Mesenchymal stem cell (in vitro differentiated cells and primary cell): ENCODE measurements at regions not wholly inside any gene's neighbourhood (a gene's known extent, or its start where the extent isn't known, plus 50 kb on each side); places are given as distances from the start of the nearest gene placed in this dataset.

Experiments
- DNase-seq: peaks from one replicate; pipeline ENCODE4 v3.0.0-alpha.2; 2013
- H2AFZ ChIP-seq: one replicate; pipeline ENCODE4 v1.6.1; 2013; ENCODE audit warnings: low read depth, mild to moderate bottlenecking, control low read depth, inconsistent platforms, low read length, moderate library complexity
- H2AK5ac ChIP-seq: 2 replicates; pipeline ENCODE4 v1.6.1; 2013; ENCODE audit warnings: low read length, moderate library complexity, mild to moderate bottlenecking, inconsistent platforms; ENCODE audit not compliant: severe bottlenecking
- H2BK120ac ChIP-seq: one replicate; pipeline ENCODE4 v1.6.1; 2013; ENCODE audit warnings: low read depth, mild to moderate bottlenecking, inconsistent platforms, low read length, moderate library complexity
- H2BK12ac ChIP-seq, 2 experiments: one replicate each; pipeline ENCODE4 v1.6.1; 2013; ENCODE audit warnings: inconsistent platforms in 2 of 2, low read length in 2 of 2, mild to moderate bottlenecking in 2 of 2, moderate library complexity in 2 of 2, control low read depth in 1 of 2
- H2BK15ac ChIP-seq: one replicate; pipeline ENCODE4 v1.6.1; 2013; ENCODE audit warnings: mild to moderate bottlenecking, low read depth, inconsistent platforms; ENCODE audit not compliant: poor library complexity, severe bottlenecking
- H2BK5ac ChIP-seq: 2 replicates; pipeline ENCODE4 v1.6.1; 2013; ENCODE audit warnings: low read depth, mild to moderate bottlenecking, low read length, control low read depth, inconsistent platforms; ENCODE audit not compliant: poor library complexity, severe bottlenecking
- H3K14ac ChIP-seq, 2 experiments: one replicate each; pipeline ENCODE4 v1.6.1; 2013; ENCODE audit warnings: inconsistent platforms in 2 of 2, low read length in 2 of 2, control low read depth in 1 of 2, mild to moderate bottlenecking in 1 of 2, moderate library complexity in 1 of 2
- H3K18ac ChIP-seq, 2 experiments: one replicate each; pipeline ENCODE4 v1.6.1; 2013; ENCODE audit warnings: inconsistent platforms in 2 of 2, low read length in 2 of 2, control low read depth in 1 of 2, low read depth in 1 of 2, mild to moderate bottlenecking in 1 of 2
- H3K23ac ChIP-seq, 2 experiments: one replicate each; pipeline ENCODE4 v1.6.1; 2013; ENCODE audit warnings: inconsistent platforms in 2 of 2, low read length in 2 of 2, mild to moderate bottlenecking in 2 of 2, moderate library complexity in 2 of 2, control low read depth in 1 of 2
- H3K27ac ChIP-seq: 2 replicates; pipeline ENCODE4 v1.5.1; 2013; ENCODE audit warnings: mild to moderate bottlenecking, moderate library complexity, low read length, control low read depth, inconsistent platforms; ENCODE audit not compliant: poor library complexity, severe bottlenecking
- H3K27me3 ChIP-seq, 2 experiments: 2 replicates each; pipeline versions ENCODE4 v1.6.1 to v1.7.0; 2013; ENCODE audit warnings: low read length in 2 of 2, mild to moderate bottlenecking in 2 of 2, moderate library complexity in 2 of 2, control low read depth in 1 of 2, inconsistent platforms in 1 of 2; ENCODE audit not compliant: control insufficient read depth in 1 of 2, insufficient read depth in 1 of 2
- H3K36me3 ChIP-seq, 2 experiments: 2 replicates each; pipeline versions ENCODE4 v1.6.1 to v1.7.0; 2013; ENCODE audit warnings: low read length in 2 of 2, control low read depth in 1 of 2, inconsistent platforms in 1 of 2, low read depth in 1 of 2, mild to moderate bottlenecking in 1 of 2; ENCODE audit not compliant: insufficient read depth in 2 of 2, control insufficient read depth in 1 of 2
- H3K4ac ChIP-seq, 2 experiments: one replicate each; pipeline ENCODE4 v1.6.1; 2013; ENCODE audit warnings: inconsistent platforms in 2 of 2, low read length in 2 of 2, mild to moderate bottlenecking in 2 of 2, moderate library complexity in 2 of 2, control low read depth in 1 of 2, low read depth in 1 of 2
- H3K4me1 ChIP-seq: 2 replicates; pipeline ENCODE4 v1.6.1; 2013; ENCODE audit warnings: low read depth, low read length, control low read depth; ENCODE audit not compliant: control insufficient read depth, insufficient read depth
- H3K4me2 ChIP-seq: 2 replicates; pipeline ENCODE4 v1.6.1; 2013; ENCODE audit warnings: low read length, mild to moderate bottlenecking, inconsistent platforms; ENCODE audit not compliant: poor library complexity, severe bottlenecking
- H3K4me3 ChIP-seq, 2 experiments: 2 replicates each; pipeline versions ENCODE4 v1.5.1 to v1.7.0; 2013; ENCODE audit warnings: low read length in 2 of 2, mild to moderate bottlenecking in 2 of 2, control low read depth in 1 of 2, low read depth in 1 of 2; ENCODE audit not compliant: insufficient read depth in 1 of 2
- H3K79me1 ChIP-seq: replicated peaks from 2 replicates; pipeline ENCODE4 v1.6.1; 2013; ENCODE audit warnings: mild to moderate bottlenecking, control low read depth, low read length, inconsistent platforms; ENCODE audit not compliant: poor library complexity, severe bottlenecking
- H3K9ac ChIP-seq: 2 replicates; pipeline ENCODE4 v1.7.0; 2013; ENCODE audit warnings: mild to moderate bottlenecking, low read length, moderate library complexity
- H3K9me3 ChIP-seq: 2 replicates; pipeline ENCODE4 v1.7.0; 2013; ENCODE audit warnings: mild to moderate bottlenecking, low read length; ENCODE audit not compliant: control insufficient read depth
- H4K8ac ChIP-seq: one replicate; pipeline ENCODE4 v1.6.1; 2013; ENCODE audit warnings: inconsistent platforms, mild to moderate bottlenecking, low read length, moderate library complexity
- H4K91ac ChIP-seq: one replicate; pipeline ENCODE4 v1.6.1; 2013; ENCODE audit warnings: mild to moderate bottlenecking, low read length, inconsistent platforms
- WGBS: methylation state at CpG from one replicate; pipeline ENCODE4 v1.1.7; 2013; ENCODE audit warnings: mixed read lengths; 5-methylcytosine and 5-hydroxymethylcytosine counted together

DNA sequence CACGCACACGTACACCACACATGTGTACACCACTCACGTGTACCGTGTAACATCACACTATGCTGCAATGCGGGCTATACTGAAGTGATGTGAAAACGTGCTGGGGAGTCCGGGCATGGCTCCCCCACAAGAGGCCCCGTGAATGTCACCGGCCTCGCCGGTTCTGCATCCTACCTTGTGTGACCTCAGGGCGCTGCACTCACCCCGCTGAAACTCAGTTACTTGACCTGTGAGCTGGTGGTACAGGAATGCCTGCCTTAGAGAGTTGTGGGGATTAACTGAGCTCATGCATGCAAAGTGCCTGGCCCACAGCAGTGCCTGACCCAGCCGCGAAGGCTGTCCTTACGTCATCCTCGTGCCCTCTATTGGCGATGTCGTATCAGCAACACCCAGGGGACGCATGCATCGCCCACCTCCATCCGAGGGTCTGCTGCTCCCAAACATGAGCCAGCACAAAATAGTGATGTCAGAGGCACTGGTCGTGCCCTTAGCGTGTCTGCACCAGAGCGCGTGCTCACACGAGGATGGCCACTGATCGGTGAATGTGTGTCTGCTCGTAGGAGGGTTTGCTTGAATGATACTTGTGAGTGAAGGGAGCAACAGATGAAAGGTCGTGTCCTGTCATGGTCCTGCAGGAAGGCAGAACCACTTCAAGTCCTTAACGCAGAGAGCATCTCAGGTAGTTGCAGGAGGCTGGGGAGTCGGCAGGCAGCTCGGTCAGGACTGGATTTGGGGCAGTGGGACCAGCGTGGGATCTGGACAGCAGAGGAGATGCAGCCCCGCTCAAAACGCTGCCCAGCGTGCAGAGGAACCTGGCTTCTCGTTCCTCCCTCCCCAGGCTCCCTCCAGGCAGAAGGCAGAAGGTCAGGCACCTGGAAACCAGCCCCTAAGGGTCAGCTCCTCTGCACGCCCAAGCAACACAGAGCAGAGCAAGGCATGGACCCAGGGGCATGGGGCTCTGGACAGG is 126.2 kb upstream of the SPACA7 start:
- no peak overlapping the region for H3K23ac ChIP-seq
- no peak overlapping the region for H3K4me2 ChIP-seq
- WGBS = 84% methylated on average over 39 of the region's 39 CpGs
- H3K27ac ChIP-seq = no peak overlapping the region
- H3K79me1 ChIP-seq = no peaks in the 10 kb centered on the region
- no peak overlapping the region for H2BK5ac ChIP-seq
- H3K36me3 ChIP-seq = no peaks in the 10 kb centered on the region
- no peak overlapping the region for H3K14ac ChIP-seq
- H2AK5ac ChIP-seq = no peak overlapping the region
- no peaks in the 10 kb centered on the region for H3K27me3 ChIP-seq
- no peak overlapping the region for H4K8ac ChIP-seq
- no peak overlapping the region for H2BK120ac ChIP-seq
- no peak overlapping the region for H3K4me3 ChIP-seq
- H3K9ac ChIP-seq = no peak overlapping the region
- no peak overlapping the region for H2AFZ ChIP-seq
- H3K4me1 ChIP-seq = no peaks in the 10 kb centered on the region
- no peak overlapping the region for H3K18ac ChIP-seq
- no peak overlapping the region for H4K91ac ChIP-seq
- no peak overlapping the region for H3K4ac ChIP-seq
- no peaks in the 10 kb centered on the region for H3K9me3 ChIP-seq
- DNase-seq = no peak
- H2BK15ac ChIP-seq = no peak overlapping the region
- H2BK12ac ChIP-seq = no peak overlapping the region

DNA sequence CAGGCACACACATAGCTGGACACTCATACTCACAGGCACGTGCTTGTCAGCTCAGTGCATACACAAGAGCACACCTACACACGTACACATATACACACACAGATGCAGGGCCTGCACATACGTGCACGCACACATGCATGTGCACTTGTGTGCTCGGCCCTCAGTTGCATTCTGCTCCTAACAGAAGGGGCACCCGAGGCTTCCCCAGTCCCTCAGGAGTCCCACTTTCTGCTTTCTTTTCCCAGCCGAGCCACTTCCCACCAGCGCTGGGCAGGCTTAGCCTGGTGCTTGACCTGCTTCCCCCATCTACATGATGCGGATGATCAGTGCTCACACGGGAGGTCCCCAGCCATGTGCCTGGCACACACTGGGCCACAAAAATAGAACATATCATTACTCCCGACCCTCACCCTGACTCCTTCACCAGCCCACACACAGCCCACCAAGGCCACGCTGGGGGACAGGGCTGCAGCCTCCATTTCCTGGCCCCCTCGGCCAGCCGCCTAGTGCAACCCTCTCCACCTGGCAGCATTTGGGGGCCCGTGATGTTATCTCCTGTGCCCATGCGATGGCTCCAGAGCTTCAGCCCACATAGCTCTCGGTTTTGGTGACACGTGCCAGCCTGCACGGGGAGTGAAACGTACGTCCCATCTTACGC is 125.2 kb upstream of the SPACA7 start:
- DNase-seq = no peak
- no peak overlapping the region for H2AFZ ChIP-seq
- H3K4ac ChIP-seq = no peak overlapping the region
- H3K14ac ChIP-seq = no peak overlapping the region
- H3K4me3 ChIP-seq = no peak overlapping the region
- no peak overlapping the region for H2BK5ac ChIP-seq
- no peak overlapping the region for H2BK15ac ChIP-seq
- peaks cover 3% of the 10 kb centered on the region for H3K9me3 ChIP-seq
- no peak overlapping the region for H3K27ac ChIP-seq
- no peak overlapping the region for H3K9ac ChIP-seq
- no peak overlapping the region for H2AK5ac ChIP-seq
- H3K36me3 ChIP-seq = no peaks in the 10 kb centered on the region
- no peak overlapping the region for H2BK12ac ChIP-seq
- WGBS = 81% methylated on average over 22 of the region's 22 CpGs
- H3K27me3 ChIP-seq = no peaks in the 10 kb centered on the region
- no peak overlapping the region for H3K18ac ChIP-seq
- H3K4me1 ChIP-seq = no peaks in the 10 kb centered on the region
- no peak overlapping the region for H2BK120ac ChIP-seq
- H3K4me2 ChIP-seq = no peak overlapping the region
- no peak overlapping the region for H3K23ac ChIP-seq
- H3K79me1 ChIP-seq = no peaks in the 10 kb centered on the region
- no peak overlapping the region for H4K8ac ChIP-seq
- H4K91ac ChIP-seq = no peak overlapping the region

DNA sequence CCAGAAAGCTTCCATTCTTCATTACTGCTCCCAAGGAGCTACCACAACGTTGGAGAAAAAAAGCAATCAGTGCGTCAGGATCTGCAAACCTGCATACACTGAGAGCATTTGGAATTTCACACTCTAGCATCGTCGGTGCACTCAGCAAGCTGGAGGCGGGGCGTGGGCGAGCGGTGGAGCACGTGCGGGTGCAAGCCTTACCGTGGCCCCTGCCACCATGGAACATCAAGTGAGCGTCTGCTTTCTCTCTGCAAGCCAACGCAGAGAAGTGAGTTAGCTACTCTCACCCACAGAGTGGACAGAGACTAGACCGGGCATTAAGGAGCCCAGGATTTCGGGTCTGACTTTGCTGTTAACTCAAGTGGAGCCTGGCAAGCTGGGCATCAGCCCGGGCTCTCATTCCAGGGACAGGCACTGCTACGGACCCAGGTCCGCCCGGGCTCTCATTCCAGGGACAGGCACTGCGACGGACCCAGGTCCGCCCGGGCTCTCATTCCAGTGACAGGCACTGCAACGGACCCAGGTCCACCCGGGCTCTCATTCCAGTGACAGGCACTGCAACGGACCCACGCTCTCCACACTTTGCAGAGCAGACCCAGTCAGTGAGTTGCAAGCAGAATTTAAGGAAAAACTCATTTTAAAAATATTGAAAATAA is 124.1 kb upstream of the SPACA7 start:
- Histone ChIP-seq H3K23ac (no peak overlapping the region), H4K91ac (peak overlapping the region; percentile 41), H3K4me2 (no peak overlapping the region), H3K79me1 (no peaks in the 10 kb centered on the region), H2BK15ac (no peak overlapping the region), H4K8ac (no peak overlapping the region), H3K9me3 (peaks cover 7% of the 10 kb centered on the region), H2BK120ac (no peak overlapping the region), H3K18ac (no peak overlapping the region), H3K4me1 (no peaks in the 10 kb centered on the region), H3K27ac (no peak overlapping the region), H2AK5ac (no peak overlapping the region), H3K4ac (no peak overlapping the region), H3K14ac (no peak overlapping the region), H2BK12ac (no peak overlapping the region), H3K27me3 (no peaks in the 10 kb centered on the region), H3K9ac (no peak overlapping the region), H3K4me3 (no peak overlapping the region), H2AFZ (no peak overlapping the region), H3K36me3 (no peaks in the 10 kb centered on the region), H2BK5ac (no peak overlapping the region)
- no peak for DNase-seq
- 80% methylated on average over 23 of the region's 27 CpGs for WGBS
